ENCODE measurements at regions not wholly inside any gene's neighbourhood (a gene's known extent, or its start where the extent isn't known, plus 50 kb on each side); places are given as distances from the start of the nearest gene placed in this dataset.
"Not testable (repeated sequence)": the region's sequence is repeated elsewhere in the genome, so short reads cannot be mapped to it uniquely, and the experiment has no call there.

DNA sequence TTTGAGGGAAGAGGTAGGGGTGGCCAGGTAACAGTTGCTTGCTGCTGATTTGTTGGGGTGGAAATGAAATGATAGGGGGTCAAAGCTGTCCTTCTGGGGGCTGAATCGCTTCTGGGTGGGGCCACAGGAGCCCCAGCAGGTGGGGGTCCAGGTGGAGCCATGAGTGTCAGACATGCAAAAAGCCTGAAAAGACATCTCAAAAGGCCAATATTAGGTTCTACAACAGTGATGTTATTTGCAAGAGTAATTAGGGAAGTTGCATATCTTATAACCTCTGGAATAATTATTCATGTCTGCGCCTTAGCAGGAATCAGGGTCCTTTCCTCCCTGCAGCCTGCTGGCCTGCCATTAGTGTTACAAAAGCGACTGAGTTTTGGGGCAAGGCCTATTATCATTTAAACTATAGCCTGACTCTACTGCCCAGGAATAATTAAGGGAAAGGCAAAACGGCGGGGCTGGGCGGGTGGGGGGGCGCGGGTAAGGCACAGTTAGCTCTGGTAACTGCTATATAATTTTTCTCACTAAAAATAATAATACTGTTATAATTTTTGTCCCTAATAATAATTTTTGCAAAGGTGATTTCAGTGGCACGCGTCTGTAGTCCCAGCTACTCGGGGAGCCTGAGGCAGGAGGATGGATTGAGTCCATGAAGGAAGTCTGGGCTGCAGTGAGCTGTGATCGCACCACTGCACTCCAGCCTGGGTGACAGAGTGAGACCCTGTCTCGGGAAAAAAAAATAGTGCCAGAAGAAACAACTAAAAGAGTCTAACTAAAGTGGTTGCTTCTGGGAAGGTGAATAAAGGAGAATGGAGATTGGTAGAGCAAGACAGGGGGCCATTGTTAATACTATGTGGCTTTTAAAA lies 145.7 kb downstream of the MAGEB17 start:
- ATAC-seq (ENCODE audit: poor library complexity) = no peak
- intact Hi-C loops (cut with DNase I) = no loop called here
- DNase-seq = no peak

DNA sequence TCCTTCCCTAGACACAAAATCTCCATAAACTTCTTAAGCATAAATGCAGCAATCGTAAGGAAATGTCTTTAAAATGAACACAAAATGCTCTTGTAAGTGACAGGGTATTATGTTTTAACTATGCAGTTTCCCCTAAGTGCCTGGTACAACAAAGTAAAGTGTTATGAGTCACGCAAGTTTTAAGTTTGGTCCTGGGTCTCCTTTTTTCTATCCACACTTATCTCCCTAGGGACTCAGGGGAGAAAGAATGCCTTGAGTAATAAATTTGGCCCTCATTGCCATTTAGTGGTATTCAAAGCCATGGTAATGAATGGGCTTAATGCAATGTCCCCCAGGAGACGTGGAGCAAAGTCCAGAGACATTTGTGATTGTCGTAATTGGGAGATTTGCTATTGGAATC lies 149.1 kb downstream of the MAGEB17 start:
- no peak for ATAC-seq (ENCODE audit: poor library complexity)
- DNase-seq = no peak
- intact Hi-C loops (cut with DNase I) = no loop called here

DNA sequence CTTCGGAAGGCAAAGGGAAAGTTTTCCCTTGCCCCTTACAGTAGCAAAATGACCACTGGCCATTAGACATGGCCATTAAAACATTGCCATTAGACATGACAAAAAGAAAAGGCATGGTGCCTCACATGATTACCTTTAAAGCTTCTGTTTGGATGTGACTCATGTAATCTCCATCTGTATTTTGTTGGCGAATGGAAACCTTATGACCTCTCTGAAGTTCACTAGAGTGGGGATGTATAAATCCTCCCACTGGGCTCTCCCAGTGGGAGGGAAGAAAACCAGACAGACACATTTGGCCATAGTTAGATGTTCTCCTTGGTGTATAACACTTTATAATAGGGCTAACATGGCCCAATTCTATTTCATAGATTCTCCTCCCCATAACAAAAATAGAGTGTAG lies 152.6 kb downstream of the MAGEB17 start:
- DNase-seq (no peak), ATAC-seq (ENCODE audit: poor library complexity) (no peak)
- intact Hi-C loops (cut with DNase I) = no loop called here

DNA sequence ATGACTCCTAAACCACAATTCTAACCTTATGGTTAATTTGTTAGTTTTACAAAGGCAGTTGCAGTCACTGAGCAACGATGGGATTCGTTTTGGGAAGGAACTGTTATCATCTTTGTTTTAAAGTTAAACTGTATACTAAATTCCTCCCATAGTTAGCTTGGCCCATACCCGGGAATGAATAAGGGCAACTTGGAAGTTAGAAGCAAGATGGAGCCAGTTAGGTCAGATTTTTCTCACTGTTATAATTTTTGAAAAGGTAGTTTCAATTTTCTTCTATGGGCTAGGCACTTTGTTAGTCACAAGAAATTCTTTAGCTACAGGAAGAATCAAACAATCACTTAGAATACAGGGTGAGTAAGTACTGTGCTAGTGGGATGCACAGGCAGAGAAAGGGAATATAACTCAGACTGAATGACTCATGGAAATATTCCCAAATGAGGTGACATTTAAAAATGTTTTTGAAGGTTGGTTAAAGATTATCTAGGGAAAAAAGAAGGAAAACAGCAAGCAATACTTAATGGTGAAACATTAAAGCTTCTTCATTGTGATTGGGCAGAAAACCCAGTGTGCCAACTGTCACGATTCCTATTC lies 153.6 kb downstream of the MAGEB17 start:
- intact Hi-C loops (cut with DNase I) = no loop called here
- ATAC-seq (ENCODE audit: poor library complexity) = no peak
- no peak for DNase-seq

DNA sequence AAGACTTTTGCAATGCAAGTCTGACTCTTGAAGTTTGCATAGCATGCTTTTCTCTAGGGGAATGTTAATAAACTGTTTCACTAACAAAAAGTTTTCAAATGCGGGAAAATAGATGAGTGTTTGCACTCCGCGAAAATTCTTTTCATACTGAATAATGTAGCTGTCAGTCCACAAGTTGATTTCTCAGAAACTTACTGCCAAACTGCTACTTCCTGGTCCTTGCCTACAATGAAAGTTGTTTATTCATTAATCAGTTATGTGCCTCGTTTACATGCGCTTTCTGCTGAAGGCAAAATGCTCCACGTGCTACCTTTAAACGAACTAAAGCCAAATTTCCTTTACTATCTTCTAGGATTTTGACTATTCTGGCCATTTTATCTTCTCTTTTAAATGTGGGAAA lies 166.2 kb downstream of the MAGEB17 start:
- no peak for DNase-seq
- no peak for ATAC-seq (ENCODE audit: poor library complexity)
- intact Hi-C loops (cut with DNase I) = no loop called here

DNA sequence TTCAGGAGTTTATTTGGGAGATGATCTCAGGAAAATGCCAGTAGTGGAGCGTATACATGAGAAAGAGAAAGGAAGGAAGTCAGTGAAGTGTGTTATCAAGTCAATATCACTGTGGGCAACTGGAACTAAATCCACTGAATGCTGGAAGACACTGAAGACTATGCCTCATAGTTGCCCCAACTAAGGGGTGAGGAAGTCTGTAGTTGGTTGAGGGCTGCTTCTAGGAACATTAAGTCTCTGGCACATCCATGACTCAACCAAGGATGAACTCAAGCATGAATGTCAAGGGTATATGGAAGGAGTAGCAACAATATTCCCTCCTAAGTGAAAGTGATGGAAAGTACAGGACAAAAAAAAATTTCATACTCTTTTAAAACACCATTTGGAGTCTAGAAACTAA lies 167.9 kb downstream of the MAGEB17 start:
- DNase-seq (no peak), ATAC-seq (ENCODE audit: poor library complexity) (no peak)
- intact Hi-C loops (cut with DNase I) = no loop called here

DNA sequence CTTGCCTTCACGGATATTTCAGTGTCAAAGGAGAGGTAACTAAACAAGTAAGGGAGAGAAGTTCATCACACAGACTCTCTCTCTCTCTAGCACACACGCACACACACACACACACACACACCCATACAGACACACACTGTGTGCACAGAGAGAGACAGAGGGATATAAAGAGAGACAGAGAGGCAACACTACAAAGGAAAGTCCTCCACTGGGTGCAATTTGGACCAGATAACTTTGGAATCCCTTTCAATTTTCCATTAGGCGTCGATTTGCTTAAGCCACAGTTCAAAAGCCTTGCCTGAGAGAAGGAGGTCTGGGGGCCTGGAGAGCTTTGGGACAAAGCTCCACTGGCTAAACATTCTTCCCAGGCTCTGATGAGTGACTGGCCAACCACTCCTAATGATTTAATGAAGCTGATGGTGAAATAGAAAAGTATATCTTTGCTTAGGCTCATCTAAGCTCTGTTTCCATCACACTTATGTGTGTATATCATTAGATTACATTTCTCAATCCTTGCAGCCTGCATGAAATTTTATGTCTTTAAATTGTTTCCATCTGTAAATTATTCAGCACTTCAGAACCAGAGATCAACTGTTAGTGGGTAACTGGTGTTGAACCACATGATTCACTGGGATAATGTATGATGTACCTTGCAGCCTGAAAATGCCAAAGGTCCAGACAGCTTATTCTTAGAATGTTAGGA lies 180.8 kb downstream of the MAGEB17 start:
- DNase-seq (no peak), ATAC-seq (ENCODE audit: poor library complexity) (no peak)
- intact Hi-C loops (cut with DNase I) = no loop called here

DNA sequence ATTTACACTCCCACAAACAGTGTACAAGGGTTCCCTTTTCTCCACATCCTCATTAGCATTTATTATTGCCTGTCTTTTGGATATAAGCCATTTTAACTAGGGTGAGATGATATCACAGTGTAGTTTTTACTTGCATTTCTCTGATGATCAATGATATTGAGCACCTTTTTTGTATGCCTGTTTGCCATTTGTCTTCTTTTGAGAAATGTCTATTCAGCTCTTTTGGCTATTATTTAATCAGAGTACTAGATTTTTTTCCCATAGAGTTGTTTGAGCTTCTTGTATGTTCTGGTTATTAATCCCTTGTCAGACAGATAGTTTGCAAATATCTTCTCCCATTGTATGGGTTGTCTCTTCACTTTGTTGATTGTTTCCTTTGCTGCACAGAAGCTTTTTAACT lies 190.6 kb downstream of the MAGEB17 start:
- intact Hi-C loops (cut with DNase I) = no loop called here
- DNase-seq (no peak), ATAC-seq (ENCODE audit: poor library complexity) (no peak)

DNA sequence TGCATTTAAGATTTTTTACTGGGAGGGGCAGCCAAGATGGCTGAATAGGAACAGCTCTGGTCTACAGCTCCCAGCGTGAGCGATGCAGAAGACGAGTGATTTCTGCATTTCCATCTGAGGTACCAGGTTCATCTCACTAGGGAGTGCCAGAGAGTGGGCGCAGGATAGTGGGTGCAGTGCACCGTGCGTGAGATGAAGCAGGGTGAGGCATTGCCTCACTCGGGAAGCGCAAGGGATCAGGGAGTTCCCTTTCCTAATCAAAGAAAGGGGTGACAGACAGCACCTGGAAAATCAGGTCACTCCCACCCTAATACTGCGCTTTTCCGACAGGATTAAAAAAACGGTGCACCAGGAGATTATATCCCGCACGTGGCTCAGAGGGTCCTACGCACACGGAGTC lies 192.8 kb downstream of the MAGEB17 start:
- intact Hi-C loops (cut with DNase I); ATAC-seq (ENCODE audit: poor library complexity); DNase-seq: not testable (repeated sequence)

DNA sequence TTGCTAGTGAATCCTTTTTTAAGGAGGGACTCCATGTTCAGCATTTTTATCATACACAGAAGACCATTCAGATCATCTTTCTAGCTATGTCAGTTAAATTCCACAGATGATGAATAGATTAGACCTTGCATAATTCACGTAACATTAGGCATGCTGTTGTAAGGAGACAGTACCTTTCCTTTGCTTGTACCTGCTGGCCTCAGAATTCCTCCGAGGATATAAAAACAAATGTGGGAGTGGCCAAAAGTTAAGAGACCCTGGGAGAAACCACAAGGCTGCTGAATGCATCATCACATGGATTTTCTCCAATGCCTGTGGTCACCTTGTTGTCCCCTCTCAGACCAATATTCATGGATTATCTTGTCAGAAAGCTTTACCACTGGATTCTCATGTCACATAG lies 201.4 kb downstream of the MAGEB17 start:
- ATAC-seq (ENCODE audit: poor library complexity) (no peak), DNase-seq (no peak)
- intact Hi-C loops (cut with DNase I) = no loop called here

DNA sequence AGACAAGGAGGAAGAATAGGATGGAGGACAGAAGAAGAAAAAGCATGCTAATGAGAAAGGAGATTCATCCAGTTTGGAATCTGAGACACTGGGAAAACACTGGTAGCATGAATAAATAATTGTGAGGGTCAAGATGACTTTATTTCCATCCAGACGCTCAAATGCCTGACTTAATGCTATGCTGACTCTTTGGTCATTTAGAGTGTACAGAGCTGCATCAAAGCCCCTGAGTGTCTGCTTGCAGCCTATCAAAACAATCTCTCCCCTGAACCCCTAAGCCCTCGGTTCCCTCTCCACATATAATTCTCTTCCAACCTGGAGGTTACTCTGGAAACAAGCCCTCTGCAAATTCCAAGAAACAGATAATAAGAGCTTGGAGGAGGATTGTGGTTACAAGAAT lies 208.8 kb downstream of the MAGEB17 start:
- intact Hi-C loops (cut with DNase I) = no loop called here
- ATAC-seq (ENCODE audit: poor library complexity) (no peak), DNase-seq (no peak)

DNA sequence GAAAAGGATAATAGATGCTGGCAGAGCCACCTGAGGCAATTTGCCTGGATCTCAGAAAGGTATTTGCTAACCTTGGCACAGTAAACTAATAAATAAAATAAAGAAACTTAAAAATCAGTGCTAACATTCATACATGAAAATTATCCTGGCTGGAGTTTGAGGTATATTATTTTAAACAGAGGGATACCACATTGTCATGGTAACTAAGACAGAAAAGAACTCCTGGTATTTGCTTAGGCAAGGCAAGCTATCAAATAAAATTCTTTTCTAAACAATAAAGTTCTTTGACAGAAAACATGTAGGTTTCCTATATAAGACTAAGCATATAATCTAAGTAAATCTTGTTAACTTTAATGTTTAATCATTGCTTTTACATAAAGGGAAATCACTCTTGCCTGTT lies 218.8 kb downstream of the MAGEB17 start:
- no peak for DNase-seq
- intact Hi-C loops (cut with DNase I) = no loop called here
- no peak for ATAC-seq (ENCODE audit: poor library complexity)

DNA sequence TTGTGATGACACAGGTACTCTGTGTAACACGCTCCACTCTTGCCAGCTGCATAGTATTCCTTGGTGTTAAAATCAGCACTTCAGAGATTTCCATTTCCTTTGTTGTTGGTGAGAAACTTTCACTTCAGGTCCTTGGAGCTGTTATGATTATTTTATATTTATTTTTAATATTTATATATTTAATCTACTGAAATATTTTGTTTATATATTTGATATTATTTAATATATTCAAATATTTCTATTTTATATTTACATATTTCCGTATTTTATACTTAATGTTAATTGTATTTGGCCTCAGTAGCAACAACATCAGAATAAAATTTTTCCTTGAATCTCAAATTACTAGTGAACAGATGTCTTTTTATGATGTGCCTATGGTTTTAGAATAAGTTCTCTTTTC lies 225.3 kb downstream of the MAGEB17 start:
- DNase-seq = no peak
- intact Hi-C loops (cut with DNase I) = no loop called here
- ATAC-seq (ENCODE audit: poor library complexity) = no peak

DNA sequence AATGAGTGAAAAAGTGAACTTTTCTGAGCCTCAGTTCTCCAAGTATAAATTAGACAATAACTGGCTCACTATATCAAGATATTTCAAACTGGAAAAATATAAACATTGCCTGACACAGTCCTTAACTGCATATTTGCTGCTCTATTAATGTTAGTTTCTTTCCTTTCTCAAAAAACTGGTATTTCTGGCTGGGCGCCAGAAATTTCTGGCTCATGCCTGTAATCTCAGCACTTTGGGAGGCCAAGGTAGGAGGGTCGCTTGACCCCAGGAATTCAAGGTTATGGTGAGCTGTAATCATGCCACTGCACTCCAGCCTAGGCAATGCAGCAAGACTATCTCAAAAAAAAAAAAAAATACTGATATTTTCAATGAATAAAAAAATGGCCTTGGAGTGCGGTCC lies 227.0 kb downstream of the MAGEB17 start:
- ATAC-seq (ENCODE audit: poor library complexity) (no peak), DNase-seq (no peak)
- intact Hi-C loops (cut with DNase I) = no loop called here

DNA sequence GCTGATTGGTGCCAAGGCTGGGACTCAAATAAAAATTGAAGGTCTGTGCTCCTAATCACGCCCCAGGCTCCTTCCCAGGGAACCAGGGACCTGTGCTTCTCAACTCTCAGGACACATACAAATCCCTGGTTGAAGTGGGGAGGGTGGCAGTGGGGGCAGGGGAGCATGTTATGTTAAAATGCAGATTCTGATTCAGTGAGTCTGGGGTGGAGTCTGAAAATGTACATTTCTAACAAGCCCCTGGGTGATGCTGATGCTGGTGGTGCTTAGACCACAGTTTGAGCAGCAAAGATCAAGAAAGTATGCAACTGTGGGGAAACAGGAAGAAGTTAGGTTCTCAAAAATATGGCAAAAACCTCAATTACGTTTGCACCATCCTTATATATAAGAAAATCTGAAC lies 236.5 kb downstream of the MAGEB17 start:
- no peak for DNase-seq
- ATAC-seq (ENCODE audit: poor library complexity) = no peak

DNA sequence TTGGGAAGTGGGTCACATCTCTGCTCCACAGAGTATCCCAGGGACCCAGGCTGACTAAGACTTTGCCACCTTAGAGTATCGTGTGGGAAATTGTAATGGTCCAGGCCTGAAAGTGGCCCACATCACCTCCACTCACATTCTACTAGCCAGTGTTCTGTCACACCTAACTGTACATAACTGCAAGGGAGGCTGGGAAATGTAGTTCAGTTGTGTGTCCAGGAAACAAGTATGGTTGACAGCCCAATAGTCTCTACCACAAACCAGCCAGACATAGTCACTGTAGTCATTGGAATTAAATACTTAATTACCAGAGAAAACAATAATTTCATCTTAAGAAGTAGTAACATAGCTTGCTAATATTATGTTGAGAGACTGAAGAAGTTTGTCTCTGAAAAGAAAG lies 233.4 kb upstream of the S100G start:
- no peak for ATAC-seq (ENCODE audit: poor library complexity)
- DNase-seq = no peak
- intact Hi-C loops (cut with DNase I) = no loop called here

More for the DNA sequence above, 236.5 kb downstream of the MAGEB17 start:
- intact Hi-C loops (cut with DNase I) = no loop called here

DNA sequence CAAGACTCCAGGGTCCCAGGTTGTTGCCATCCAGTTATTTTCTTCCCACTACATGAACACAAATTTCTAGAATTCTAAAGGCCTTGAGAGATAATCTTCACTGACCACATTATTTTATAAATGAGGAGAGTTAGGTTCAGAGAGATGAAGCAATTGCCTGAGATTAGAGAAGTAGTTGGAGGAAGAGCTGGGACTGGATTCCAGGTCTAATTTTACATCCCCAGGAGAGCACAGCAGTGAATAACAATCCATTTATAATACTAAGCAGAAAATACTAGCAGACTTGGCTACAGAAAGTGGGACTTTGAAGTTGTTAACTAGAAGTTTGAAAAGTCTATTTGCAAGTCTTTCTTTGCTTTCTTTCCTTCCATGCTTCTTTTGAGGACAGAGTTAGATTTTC lies 231.3 kb upstream of the S100G start:
- no peak for ATAC-seq (ENCODE audit: poor library complexity)
- intact Hi-C loops (cut with DNase I) = no loop called here
- no peak for DNase-seq

DNA sequence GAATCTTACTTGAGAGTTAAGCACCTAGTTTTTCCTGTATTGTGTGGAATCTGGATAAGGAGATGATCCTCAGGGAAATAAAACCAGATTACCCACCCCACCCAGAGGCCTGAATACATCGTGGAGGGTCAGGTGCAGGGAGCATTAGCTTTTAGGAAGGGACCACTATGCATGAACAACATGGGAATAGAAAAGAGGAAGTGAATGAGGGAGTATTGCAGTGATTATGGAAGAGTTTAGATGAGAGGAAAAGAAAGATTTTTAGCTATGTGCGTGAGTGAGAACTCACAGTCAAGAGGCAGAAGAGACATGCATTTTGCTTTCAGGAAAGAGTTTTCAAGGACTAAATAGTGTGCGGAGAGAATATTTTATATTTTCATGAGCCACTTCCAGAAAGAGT lies 222.3 kb upstream of the S100G start:
- DNase-seq (no peak), ATAC-seq (ENCODE audit: poor library complexity) (no peak)
- intact Hi-C loops (cut with DNase I) = no loop called here

DNA sequence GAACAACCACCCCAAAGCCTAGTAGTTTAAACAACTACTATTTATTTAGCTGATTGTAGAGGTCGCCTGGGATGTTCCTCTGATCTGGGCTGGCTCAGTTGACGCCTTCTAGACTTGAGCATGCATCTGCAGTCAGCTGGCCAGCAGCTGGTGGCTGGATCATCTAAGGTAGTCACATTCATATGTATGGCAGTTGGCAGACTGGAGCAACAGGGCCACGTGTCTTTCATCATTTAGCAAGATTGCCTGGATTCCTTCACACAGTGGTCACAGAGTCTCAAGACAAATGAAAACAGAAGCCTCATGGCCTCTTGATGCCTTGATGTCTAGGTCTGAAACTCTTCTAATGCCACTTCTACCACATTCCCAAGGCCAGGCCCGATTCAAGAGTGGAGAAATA lies 220.6 kb upstream of the S100G start:
- no peak for DNase-seq
- intact Hi-C loops (cut with DNase I) = no loop called here
- no peak for ATAC-seq (ENCODE audit: poor library complexity)

DNA sequence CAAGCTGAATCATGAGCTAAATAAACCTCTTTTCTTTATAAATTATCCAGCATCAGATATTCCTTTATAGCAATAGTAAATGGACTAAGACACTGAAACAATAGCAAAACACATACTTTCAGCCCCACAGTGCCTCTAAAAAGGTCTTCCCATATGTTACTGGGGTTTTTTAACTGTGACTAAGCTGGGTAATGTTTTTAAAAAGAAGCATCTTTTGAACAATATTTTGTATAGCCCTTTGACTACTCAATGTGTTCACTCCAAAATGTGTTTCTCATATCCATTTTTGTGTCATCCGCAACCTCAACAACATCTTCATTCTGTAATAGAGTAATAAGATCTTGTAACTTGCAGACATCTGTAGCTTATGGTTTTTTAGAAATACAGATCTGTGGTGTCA lies 218.7 kb upstream of the S100G start:
- intact Hi-C loops (cut with DNase I) = no loop called here
- DNase-seq (no peak), ATAC-seq (ENCODE audit: poor library complexity) (no peak)
